Activated T-cell treated with anti-CD3 and anti-CD28 coated beads, Interleukin-2, amount 50 U/mL, for 4 hours (primary cell): ENCODE measurements at regions not wholly inside any gene's neighbourhood (a gene's known extent, or its start where the extent isn't known, plus 50 kb on each side); places are given as distances from the start of the nearest gene placed in this dataset.

Experiments used
- ATAC-seq, 2 donors: fragments of 200-7000 bp; cut with Tn5 transposase; one replicate each; pipeline ENCODE4 v1.10.0; 2021
- DNase-seq: peaks from one replicate; pipeline ENCODE4 v3.0.0-alpha.2; 2020
- H3K27me3 Mint-ChIP-seq: one replicate; pipeline ENCODE4 v1.8.0; 2021; ENCODE audit warnings: low read depth, mixed read lengths
- H3K36me3 Mint-ChIP-seq: one replicate; pipeline ENCODE4 v1.8.0; 2022; ENCODE audit warnings: mixed read lengths; ENCODE audit not compliant: insufficient read depth
- H3K4me1 Mint-ChIP-seq: one replicate; pipeline ENCODE4 v1.8.0; 2021; ENCODE audit warnings: low read depth, mixed read lengths
- H3K4me3 Mint-ChIP-seq: one replicate; pipeline ENCODE4 v1.8.0; 2021; ENCODE audit warnings: mild to moderate bottlenecking, moderate library complexity, mixed read lengths
- H3K9me3 Mint-ChIP-seq: one replicate; pipeline ENCODE4 v1.8.0; 2021; ENCODE audit warnings: mixed read lengths

DNA sequence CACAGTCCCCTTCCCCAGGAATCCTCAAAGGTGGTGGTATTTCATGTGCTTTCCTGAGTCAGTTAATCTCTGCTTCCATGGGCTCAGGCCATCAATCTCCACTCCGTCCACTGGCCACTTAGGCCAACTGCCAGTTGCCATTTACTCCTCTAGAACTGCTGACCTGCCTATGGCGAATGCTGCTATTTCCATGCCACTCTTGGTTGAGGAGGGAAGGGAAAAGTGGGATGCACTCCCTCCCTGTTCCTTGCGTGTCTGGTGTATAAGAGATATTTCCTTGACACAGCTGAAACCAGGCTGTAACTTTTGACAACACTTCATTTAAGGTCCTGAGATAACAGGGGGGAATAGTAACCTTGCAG lies 261.5 kb downstream of the MREG start:
- H3K4me1 Mint-ChIP-seq: peaks cover 29% of the 10 kb centered on the region
- H3K27me3 Mint-ChIP-seq: peaks cover 4% of the 10 kb centered on the region
- H3K4me3 Mint-ChIP-seq: no peak overlapping the region
- ATAC-seq (no peak), DNase-seq (no peak)
- H3K36me3 Mint-ChIP-seq: no peaks in the 10 kb centered on the region
- H3K9me3 Mint-ChIP-seq: no peaks in the 10 kb centered on the region

DNA sequence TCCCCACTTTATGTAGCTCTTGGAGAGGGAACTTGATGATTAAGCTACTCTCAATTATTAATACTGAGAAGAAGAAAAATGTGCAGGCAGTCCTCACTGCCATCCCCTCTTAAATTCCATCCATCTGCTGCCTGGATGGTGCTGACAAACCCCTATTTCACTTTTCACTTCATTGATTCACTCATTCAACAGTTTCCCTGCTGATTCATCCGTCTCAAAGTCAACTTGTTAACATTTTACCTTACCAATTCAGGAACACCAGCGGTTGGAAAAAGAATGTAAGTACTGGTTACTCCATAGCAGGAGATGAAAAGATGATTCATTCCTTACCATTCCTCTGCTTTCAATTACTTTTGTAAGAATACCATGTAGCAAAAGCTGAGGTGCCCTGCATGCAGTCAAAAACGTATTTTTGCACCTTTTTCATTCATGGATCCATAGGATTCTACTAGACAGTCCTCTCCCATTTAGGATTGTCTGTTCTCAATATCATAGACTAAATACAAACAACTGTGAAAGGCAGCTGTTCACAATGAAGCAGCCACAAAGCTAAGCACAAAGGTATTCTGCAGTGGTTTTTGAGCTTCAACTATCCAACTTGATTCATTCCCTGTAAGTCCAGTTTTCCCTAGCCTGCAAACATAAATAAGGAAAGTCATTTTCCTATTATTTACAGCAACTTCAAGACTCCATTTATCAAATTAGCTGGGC lies 262.0 kb downstream of the MREG start:
- H3K9me3 Mint-ChIP-seq: no peaks in the 10 kb centered on the region
- ATAC-seq: peak in 1 of 2 donors; percentile 17
- H3K36me3 Mint-ChIP-seq: no peaks in the 10 kb centered on the region
- H3K4me3 Mint-ChIP-seq: no peak overlapping the region
- peaks cover 32% of the 10 kb centered on the region for H3K4me1 Mint-ChIP-seq
- DNase-seq: no peak
- H3K27me3 Mint-ChIP-seq: peaks cover 2% of the 10 kb centered on the region

DNA sequence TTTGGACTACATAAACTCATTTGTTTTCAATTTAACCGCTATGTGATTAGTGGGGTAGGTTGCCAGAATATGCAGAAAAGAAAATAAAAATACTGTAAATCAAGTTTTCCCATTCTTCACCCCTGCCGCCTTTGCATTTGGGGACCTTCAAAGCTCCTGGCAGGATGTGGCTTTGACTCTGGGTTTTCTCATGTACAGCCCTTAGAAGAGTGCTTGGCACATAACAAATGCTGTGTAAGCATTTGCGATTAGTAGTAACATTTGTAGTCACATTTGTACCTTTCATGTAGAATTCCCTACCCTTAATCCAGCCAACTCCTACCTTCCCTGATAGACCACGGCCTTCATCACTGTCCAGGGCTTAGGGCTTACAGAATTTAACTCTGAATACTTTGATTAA lies 262.6 kb downstream of the MREG start:
- Mint-ChIP-seq H3K9me3 (no peaks in the 10 kb centered on the region), H3K27me3 (peaks cover 2% of the 10 kb centered on the region), H3K36me3 (no peaks in the 10 kb centered on the region), H3K4me1 (peaks cover 34% of the 10 kb centered on the region), H3K4me3 (peak overlapping the region; percentile 4)
- DNase-seq (no peak), ATAC-seq (no peak)

DNA sequence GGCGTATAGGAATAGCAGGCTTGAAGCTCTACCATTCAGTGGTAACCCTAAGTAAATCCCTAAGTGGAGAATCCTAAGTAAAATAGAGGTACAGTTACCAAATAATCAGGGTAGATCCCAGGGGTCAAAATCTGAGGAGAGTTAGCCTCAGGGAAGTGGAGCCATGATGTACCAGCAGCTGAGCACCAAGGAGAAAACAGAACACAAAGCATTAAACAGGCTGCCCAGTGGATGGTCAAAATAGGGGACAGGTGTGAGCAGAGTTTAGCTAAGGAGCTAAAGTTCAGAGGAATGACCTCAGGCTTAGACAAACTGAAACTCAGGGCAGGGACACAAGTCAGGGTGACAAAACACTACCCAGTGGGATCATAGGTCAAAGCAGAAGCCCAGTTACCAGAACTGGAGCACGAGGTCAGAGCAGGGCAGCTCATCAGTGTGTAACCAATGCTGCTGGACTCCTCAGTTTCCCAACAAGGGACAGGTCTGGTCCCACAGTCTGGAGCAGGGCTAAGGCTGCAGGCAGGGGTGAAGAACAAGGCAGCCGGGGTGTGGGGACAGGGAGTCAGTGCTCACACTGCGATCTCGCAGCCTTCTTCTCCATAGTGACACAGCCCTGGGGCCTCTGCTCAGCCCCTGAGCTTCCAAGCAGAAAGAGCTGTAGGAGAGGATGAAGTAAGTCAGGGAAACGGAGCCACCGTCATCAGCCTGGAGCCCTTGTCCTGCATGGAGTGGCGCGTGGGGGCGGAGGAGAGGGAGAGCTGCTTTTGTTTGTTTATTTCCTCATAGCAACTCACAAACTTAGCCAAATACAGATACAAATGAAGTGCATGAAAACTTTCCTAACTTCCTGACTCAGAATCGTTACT lies 264.0 kb downstream of the MREG start:
- peaks cover 34% of the 10 kb centered on the region for H3K4me1 Mint-ChIP-seq
- H3K27me3 Mint-ChIP-seq: peaks cover 2% of the 10 kb centered on the region
- DNase-seq (no peak), ATAC-seq (no peak)
- no peaks in the 10 kb centered on the region for H3K9me3 Mint-ChIP-seq
- H3K4me3 Mint-ChIP-seq: no peak overlapping the region
- H3K36me3 Mint-ChIP-seq: no peaks in the 10 kb centered on the region

DNA sequence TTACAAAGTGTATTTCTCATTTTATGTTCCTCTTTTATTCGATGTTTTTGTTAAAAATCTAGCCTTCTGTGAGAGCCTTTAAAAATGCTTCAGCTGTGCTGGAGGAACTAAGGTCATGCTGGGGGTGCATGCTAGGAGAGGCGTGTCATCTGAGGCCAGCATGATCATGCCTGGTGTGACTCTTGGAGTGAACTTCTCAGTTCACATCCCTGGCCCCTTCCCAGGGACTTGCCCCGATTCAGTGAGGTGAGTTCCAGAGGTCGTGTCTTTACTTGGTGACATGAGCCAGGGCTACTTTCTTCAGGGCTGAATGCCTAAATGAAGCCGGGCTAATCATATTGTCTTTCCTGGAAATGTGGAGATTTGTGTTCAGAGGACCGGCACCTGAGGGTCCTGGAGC lies 264.9 kb downstream of the MREG start:
- H3K4me1 Mint-ChIP-seq: peaks cover 34% of the 10 kb centered on the region
- H3K36me3 Mint-ChIP-seq: no peaks in the 10 kb centered on the region
- no peak for ATAC-seq
- no peaks in the 10 kb centered on the region for H3K9me3 Mint-ChIP-seq
- no peak for DNase-seq
- no peak overlapping the region for H3K4me3 Mint-ChIP-seq
- peaks cover 2% of the 10 kb centered on the region for H3K27me3 Mint-ChIP-seq

DNA sequence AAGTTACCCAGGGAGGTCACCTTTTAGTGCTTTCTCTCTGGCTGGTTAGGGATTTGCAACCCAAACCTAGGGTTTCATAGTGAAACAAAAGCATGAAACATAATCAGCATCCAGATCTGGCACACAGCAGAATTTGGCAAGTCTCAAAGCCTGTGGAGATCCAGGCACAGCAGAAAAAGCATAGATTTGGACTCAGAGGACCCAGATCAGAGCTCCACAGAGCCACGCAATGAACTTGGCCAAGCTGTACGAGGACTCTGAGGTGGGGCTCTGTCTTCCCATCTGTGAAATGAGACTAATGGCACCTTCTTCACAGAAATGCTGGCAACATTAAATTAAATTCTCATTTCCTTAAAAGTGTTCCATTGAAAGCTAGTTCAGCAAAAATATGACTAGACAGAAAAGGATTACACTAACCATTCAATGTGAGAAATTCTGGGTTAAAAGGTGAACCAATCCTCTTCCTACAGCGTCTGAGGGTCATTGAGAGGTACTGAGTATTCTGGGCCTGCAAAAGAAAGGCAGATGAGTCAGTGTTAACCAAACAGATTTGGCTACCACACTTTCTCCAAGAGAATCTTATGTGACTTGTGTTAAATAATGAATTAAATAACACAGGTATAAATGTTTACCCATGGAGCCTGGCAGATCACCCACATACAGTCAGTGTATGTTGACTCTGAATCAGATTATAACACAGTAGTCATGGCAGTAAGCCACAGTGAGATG lies 266.3 kb downstream of the MREG start:
- H3K4me1 Mint-ChIP-seq: peaks cover 36% of the 10 kb centered on the region
- ATAC-seq: no peak
- no peak for DNase-seq
- no peaks in the 10 kb centered on the region for H3K36me3 Mint-ChIP-seq
- H3K27me3 Mint-ChIP-seq: peaks cover 2% of the 10 kb centered on the region
- no peak overlapping the region for H3K4me3 Mint-ChIP-seq
- no peaks in the 10 kb centered on the region for H3K9me3 Mint-ChIP-seq

DNA sequence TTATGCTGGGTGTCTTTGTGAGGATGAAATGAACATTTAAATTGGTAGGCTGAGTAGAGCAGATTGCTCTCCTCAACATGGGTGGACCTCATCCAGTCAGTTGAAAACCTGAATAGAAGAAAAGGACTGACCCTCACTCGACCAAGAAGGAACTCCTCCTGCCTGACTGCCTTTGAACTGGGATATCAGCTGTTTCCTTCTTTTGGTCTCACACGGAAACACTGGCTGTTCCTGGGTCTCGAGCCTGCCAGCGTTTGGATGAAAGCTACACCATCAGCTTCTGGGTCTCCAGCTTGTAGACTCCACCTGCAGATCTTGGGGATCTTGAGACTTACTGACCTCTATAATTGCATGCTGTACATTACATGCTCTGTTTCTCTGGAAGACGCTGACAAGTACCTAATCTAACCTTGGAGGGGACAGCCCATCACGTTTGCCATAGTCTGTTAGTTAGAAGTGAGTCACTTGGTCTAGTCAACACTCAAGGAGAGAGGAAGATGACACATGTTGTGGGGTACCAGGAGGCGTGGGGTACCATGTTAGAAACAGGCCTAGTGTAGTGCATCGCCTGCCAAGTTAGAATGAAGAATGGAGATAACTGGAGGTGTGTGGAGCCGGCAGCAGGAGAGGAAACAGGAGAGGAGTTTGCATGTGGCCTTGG lies 267.0 kb downstream of the MREG start:
- H3K36me3 Mint-ChIP-seq: no peaks in the 10 kb centered on the region
- H3K4me1 Mint-ChIP-seq: peaks cover 29% of the 10 kb centered on the region
- DNase-seq: no peak
- no peaks in the 10 kb centered on the region for H3K9me3 Mint-ChIP-seq
- H3K27me3 Mint-ChIP-seq: peaks cover 2% of the 10 kb centered on the region
- H3K4me3 Mint-ChIP-seq: no peak overlapping the region
- ATAC-seq: peak; percentile 70 to 77

DNA sequence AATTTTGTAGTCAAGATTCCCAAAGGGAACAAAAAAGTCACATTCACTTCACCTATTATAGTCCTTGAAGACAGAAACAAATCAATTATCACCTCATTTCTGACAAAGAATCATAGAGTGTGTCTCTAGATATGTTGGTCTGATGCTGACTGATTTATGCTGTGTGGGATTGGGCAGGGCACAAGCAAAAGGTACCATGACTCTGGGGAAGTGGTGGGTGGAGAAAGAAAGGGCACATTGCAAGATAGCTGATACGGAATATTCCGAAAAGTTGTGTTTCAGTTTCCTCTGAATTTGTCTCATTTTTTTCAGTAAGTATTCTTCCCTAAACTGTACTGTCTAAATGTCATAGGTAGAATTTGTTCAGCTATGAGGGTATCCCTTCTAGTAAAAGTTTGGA lies 268.0 kb downstream of the MREG start:
- H3K4me3 Mint-ChIP-seq: no peak overlapping the region

DNA sequence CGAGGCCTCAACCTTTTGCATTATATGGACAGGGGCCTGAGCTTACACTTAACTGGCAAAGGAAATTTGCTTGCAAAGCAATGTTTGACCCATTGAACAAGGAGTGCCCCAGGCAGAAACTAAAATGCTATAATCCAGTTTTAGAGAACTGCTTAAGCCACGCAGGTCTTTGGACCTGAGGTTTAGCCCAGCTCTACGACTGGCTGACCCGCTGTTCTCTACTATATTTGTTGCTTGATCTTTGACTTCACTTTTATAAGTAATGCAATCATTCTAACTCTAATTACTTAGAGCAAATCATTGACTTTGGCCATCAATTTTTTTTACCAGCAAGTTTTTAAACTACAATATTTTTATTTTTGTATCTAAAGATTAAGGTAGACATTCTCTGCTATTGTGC lies 268.8 kb downstream of the MREG start:
- no peak overlapping the region for H3K4me3 Mint-ChIP-seq
- ATAC-seq: no peak
- peaks cover 4% of the 10 kb centered on the region for H3K27me3 Mint-ChIP-seq
- DNase-seq: no peak
- H3K36me3 Mint-ChIP-seq: no peaks in the 10 kb centered on the region
- no peaks in the 10 kb centered on the region for H3K9me3 Mint-ChIP-seq
- H3K4me1 Mint-ChIP-seq: peaks cover 11% of the 10 kb centered on the region

More for the DNA sequence above, 268.0 kb downstream of the MREG start:
- ATAC-seq (peak in 1 of 2 donors; percentile 57), DNase-seq (no peak)
- no peaks in the 10 kb centered on the region for H3K36me3 Mint-ChIP-seq
- H3K27me3 Mint-ChIP-seq: peaks cover 2% of the 10 kb centered on the region
- H3K9me3 Mint-ChIP-seq: no peaks in the 10 kb centered on the region
- H3K4me1 Mint-ChIP-seq: peaks cover 19% of the 10 kb centered on the region

DNA sequence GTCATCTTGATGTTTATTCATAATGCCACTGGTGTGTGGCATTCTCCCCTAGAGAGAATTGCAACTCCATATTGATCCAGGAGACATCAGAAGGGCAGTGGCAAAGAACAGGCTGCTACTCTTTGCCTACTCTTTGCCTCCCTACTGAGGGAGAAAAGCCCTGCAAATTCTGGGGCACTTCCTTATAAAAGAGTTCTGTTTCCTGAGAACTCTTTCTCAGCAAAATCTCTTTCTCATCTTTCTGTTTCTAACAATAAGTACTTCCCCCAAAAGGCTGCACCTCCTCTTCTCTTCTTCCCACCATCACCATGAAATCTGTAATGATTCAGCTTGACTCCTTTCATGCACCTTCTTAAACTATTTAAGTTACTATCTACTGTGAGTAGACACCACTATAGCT lies 270.3 kb downstream of the MREG start:
- ATAC-seq (no peak), DNase-seq (no peak)
- Mint-ChIP-seq H3K4me1 (peaks cover 8% of the 10 kb centered on the region), H3K9me3 (no peaks in the 10 kb centered on the region), H3K4me3 (no peak overlapping the region), H3K36me3 (no peaks in the 10 kb centered on the region), H3K27me3 (peaks cover 5% of the 10 kb centered on the region)

DNA sequence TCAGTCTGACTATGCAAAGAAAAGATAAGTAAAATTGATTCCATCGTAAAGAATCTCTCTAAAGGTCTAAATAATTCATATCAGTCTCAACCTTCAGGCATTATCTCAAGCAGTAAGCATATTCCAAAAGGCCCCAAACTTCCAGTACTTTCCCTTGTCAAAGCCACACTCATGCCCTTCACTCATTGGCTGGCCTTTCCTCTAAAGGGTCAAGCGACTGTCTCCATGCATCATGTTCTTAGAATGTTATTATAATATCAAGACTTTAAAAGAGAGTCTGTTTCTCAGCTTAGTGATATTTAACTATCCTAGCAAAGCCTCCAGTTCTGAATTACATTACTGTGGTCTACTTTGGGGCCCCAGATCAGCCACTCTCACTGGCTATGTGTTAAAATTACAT lies 271.3 kb downstream of the MREG start:
- DNase-seq (no peak), ATAC-seq (no peak)
- Mint-ChIP-seq H3K4me1 (peaks cover 8% of the 10 kb centered on the region), H3K4me3 (no peak overlapping the region), H3K9me3 (no peaks in the 10 kb centered on the region), H3K36me3 (no peaks in the 10 kb centered on the region), H3K27me3 (peaks cover 5% of the 10 kb centered on the region)

DNA sequence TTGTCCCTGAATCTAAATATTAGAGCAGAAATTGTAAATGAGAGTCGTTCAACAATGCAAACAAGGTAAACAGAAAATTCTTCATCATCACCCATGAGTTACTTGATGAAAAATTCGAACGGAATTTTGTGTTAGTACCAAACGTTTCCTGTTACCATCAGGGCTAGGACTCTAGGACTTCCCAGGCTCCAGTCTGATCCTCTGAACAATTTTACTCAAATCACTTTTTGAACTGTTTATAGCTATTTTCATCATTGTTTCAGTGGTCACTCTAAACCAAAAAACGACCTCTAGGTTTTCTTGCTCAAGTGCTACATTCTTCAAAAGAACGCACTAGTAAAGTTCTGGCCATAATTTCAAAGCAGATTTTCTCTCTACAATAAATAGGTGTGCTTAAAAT lies 273.3 kb downstream of the MREG start:
- peaks cover 3% of the 10 kb centered on the region for H3K4me1 Mint-ChIP-seq
- H3K9me3 Mint-ChIP-seq: no peaks in the 10 kb centered on the region
- peaks cover 5% of the 10 kb centered on the region for H3K27me3 Mint-ChIP-seq
- no peak overlapping the region for H3K4me3 Mint-ChIP-seq
- DNase-seq (no peak), ATAC-seq (no peak)
- H3K36me3 Mint-ChIP-seq: no peaks in the 10 kb centered on the region

DNA sequence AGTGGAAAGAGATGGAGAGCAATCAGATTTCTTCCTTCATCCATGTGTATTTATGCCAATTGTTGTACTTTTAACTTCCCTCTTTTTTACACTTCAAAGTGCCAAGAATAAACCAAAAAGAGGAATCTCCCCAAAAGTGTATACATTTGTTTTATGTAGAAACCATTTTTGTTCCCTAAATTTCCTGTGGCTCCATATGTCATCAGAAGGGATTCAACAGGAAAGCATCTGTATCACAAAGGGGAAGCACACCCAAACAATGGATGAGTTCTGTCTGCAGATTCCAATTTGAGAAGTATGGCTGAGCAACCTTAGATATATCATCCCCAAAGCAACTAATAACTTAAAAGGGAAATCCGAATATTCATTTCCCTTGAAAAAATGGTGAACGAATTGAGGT lies 275.0 kb downstream of the MREG start:
- Mint-ChIP-seq H3K36me3 (no peaks in the 10 kb centered on the region), H3K27me3 (peaks cover 5% of the 10 kb centered on the region), H3K4me3 (no peak overlapping the region), H3K9me3 (no peaks in the 10 kb centered on the region), H3K4me1 (peaks cover 3% of the 10 kb centered on the region)
- DNase-seq (no peak), ATAC-seq (no peak)

DNA sequence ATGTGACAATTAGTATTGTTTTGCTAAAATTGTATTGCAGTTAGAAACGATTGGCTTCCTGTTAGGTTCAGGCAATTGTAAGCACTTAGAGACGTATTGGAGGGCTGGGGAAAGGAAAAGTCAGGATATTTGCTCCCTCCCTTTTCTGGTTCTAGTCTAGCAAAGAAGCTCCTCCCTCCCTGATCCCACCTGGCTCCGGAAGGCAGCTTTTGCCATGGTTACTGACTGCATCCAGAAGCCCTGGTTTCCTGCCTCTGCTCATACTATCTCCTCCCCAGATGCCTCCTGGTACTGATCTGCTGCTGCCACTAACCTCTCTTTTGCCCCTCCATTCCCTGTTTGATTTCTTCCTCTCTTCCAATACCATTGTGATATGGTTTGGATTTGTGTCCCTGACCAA lies 275.9 kb downstream of the MREG start:
- Mint-ChIP-seq H3K9me3 (peaks cover 4% of the 10 kb centered on the region), H3K27me3 (peaks cover 5% of the 10 kb centered on the region), H3K4me1 (no peaks in the 10 kb centered on the region), H3K4me3 (no peak overlapping the region), H3K36me3 (no peaks in the 10 kb centered on the region)
- ATAC-seq: no peak
- DNase-seq: no peak
